DND-41 (cell line): ENCODE measurements at regions not wholly inside any gene's neighbourhood (a gene's known extent, or its start where the extent isn't known, plus 50 kb on each side); places are given as distances from the start of the nearest gene placed in this dataset.

Experiments used
- EZH2 ChIP-seq: IDR thresholded peaks from 3 replicates; pipeline ENCODE4 v1.6.1; 2012; ENCODE audit warnings: borderline replicate concordance, low read depth, mild to moderate bottlenecking, moderate library complexity, low read length, inconsistent platforms; ENCODE audit not compliant: severe bottlenecking
- TF ChIP-seq, protein P1 (sequence below): IDR thresholded peaks from 2 replicates; pipeline ENCODE4 v1.5.1; 2012; ENCODE audit warnings: borderline replicate concordance, low read length, moderate library complexity, mild to moderate bottlenecking; ENCODE audit not compliant: poor library complexity, severe bottlenecking; ENCODE audit errors: extremely low read depth

DNA sequence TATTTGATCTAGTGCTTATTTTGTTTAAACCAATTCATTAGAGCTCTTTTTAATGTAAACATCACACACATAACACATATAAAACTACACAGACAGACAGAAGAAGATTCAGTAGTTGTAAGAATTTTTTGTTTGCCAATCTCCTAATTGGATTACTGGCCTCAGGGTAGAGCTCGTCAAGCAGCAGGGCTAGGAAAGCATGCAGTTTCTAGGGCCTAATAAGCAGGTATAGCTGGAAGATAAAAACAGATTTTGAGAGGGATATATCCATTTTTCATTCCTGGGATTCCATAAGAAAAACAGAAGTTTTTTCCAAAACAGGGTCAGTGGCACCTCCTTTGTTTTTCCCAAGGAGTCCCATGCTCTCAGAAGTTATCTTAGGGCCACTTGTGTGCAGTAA is 265.2 kb upstream of the SGO1 start:
- TF ChIP-seq, protein P1, sequence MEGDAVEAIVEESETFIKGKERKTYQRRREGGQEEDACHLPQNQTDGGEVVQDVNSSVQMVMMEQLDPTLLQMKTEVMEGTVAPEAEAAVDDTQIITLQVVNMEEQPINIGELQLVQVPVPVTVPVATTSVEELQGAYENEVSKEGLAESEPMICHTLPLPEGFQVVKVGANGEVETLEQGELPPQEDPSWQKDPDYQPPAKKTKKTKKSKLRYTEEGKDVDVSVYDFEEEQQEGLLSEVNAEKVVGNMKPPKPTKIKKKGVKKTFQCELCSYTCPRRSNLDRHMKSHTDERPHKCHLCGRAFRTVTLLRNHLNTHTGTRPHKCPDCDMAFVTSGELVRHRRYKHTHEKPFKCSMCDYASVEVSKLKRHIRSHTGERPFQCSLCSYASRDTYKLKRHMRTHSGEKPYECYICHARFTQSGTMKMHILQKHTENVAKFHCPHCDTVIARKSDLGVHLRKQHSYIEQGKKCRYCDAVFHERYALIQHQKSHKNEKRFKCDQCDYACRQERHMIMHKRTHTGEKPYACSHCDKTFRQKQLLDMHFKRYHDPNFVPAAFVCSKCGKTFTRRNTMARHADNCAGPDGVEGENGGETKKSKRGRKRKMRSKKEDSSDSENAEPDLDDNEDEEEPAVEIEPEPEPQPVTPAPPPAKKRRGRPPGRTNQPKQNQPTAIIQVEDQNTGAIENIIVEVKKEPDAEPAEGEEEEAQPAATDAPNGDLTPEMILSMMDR: no peak
- TF ChIP-seq EZH2: no peak
